A673 (cell line): ENCODE measurements at regions not wholly inside any gene's neighbourhood (a gene's known extent, or its start where the extent isn't known, plus 50 kb on each side); places are given as distances from the start of the nearest gene placed in this dataset.

ENCODE experiments used
- BruUV-seq: library from RNA; stranded (reverse); fragments of 400-500 nt; replicated peaks from 2 replicates; lab custom pipeline; 2021; lab: Mats Ljungman, UMichigan
- CTCF ChIA-PET: fragments of 300-600 bp; sonication (Branson Sonifier 250); formaldehyde crosslinking; loops from one replicate; lab custom pipeline; 2022; ENCODE audit warnings: antibody characterized with exemption; lab: Charles Lee
- POLR2A ChIA-PET: fragments of 300-600 bp; sonication (Branson Sonifier 250); formaldehyde crosslinking; loops from one replicate; lab custom pipeline; 2022; ENCODE audit warnings: antibody characterized with exemption; ENCODE audit not compliant: low non-redundant PET; lab: Charles Lee
- DNase-seq: peaks from one replicate; pipeline ENCODE4 v3.0.0-alpha.2; 2015; ENCODE audit warnings: low spot score
- H3K27ac ChIP-seq: fragments of 200-600 bp; sonication (generic); 2 replicates; pipeline ENCODE4 v1.5.1; 2016; ENCODE audit warnings: mixed run types, low read depth, mild to moderate bottlenecking, mixed read lengths, antibody characterized with exemption, low read length; ENCODE audit not compliant: poor library complexity, severe bottlenecking
- H3K27me3 ChIP-seq: fragments of 200-600 bp; sonication (generic); replicated peaks from 2 replicates; pipeline ENCODE4 v1.6.1; 2017; ENCODE audit warnings: mixed run types, low read depth, mild to moderate bottlenecking, mixed read lengths, antibody characterized with exemption, low read length; ENCODE audit not compliant: insufficient read depth, poor library complexity
- H3K36me3 ChIP-seq: fragments of 200-600 bp; sonication (generic); 2 replicates; pipeline ENCODE4 v1.6.1; 2016; ENCODE audit warnings: mixed run types, mild to moderate bottlenecking, mixed read lengths, antibody characterized with exemption, low read length; ENCODE audit not compliant: insufficient read depth, poor library complexity, severe bottlenecking
- H3K4me1 ChIP-seq: fragments of 200-600 bp; sonication (generic); 2 replicates; pipeline ENCODE4 v1.6.1; 2017; ENCODE audit warnings: mixed run types, mild to moderate bottlenecking, mixed read lengths, antibody characterized with exemption, low read length; ENCODE audit not compliant: insufficient read depth, poor library complexity, severe bottlenecking
- H3K4me3 ChIP-seq: fragments of 200-600 bp; sonication (generic); 2 replicates; pipeline ENCODE4 v1.5.1; 2016; ENCODE audit warnings: low read depth, mixed run types, mild to moderate bottlenecking, mixed read lengths, low read length; ENCODE audit not compliant: poor library complexity, severe bottlenecking
- H3K9me3 ChIP-seq: fragments of 200-600 bp; sonication (generic); 2 replicates; pipeline ENCODE4 v1.6.1; 2016; ENCODE audit warnings: mixed run types, low read depth, mild to moderate bottlenecking, mixed read lengths, antibody characterized with exemption, low read length; ENCODE audit not compliant: poor library complexity, severe bottlenecking
- CTCF ChIP-seq: fragments of 300-800, 200-600 bp; sonication (generic); conservative IDR thresholded peaks from 2 replicates; pipeline ENCODE4 v1.5.1; 2017; ENCODE audit warnings: low read depth, mild to moderate bottlenecking, antibody characterized with exemption, low read length, moderate library complexity, mixed read lengths
- EZH2 ChIP-seq: fragments of 200-600 bp; sonication (generic); IDR thresholded peaks from 2 replicates; pipeline ENCODE4 v1.6.1; 2017; ENCODE audit warnings: borderline replicate concordance, low read depth, mild to moderate bottlenecking, mixed read lengths, antibody characterized with exemption, low read length; ENCODE audit not compliant: poor library complexity, severe bottlenecking
- intact Hi-C: fragments of 100-400 bp; cut with micrococcal nuclease; formaldehyde crosslinking; loops from one replicate; pipeline ENCODE4 v1.10.0; 2022; ENCODE audit not compliant: unreplicated experiment

- Histone ChIP-seq H3K4me1 (peaks cover 9% of the 10 kb centered on the region), H3K27me3 (no peaks in the 10 kb centered on the region), H3K9me3 (no peaks in the 10 kb centered on the region), H3K36me3 (no peaks in the 10 kb centered on the region), H3K4me3 (no peak overlapping the region), H3K27ac (no peak overlapping the region)
- no TSS peak for BruUV-seq
- intact Hi-C loops = no loop called here
- TF ChIP-seq EZH2 (no peak), CTCF (no peak)
- DNase-seq = no peak
- POLR2A ChIA-PET = no interaction called here
- CTCF ChIA-PET = no interaction called here
Observed at GRCh38 chr1:30650038-30650967, 73.1 kb downstream of the MATN1 start.

GRCh38 chr1:30649321-30649991 lies 73.9 kb downstream of the MATN1 start:
- Histone ChIP-seq H3K4me1 (peaks cover 9% of the 10 kb centered on the region), H3K9me3 (no peaks in the 10 kb centered on the region), H3K4me3 (no peak overlapping the region), H3K27ac (no peak overlapping the region), H3K36me3 (no peaks in the 10 kb centered on the region), H3K27me3 (no peaks in the 10 kb centered on the region)
- ChIA-PET POLR2A (no interaction called here), CTCF (no interaction called here)
- TF ChIP-seq CTCF = no peak
- no peak for TF ChIP-seq EZH2
- no peak for DNase-seq
- intact Hi-C loops = no loop called here
- BruUV-seq = no TSS peak

- POLR2A ChIA-PET = no interaction called here
- BruUV-seq = no TSS peak
- H3K36me3 ChIP-seq = no peaks in the 10 kb centered on the region
- peak; percentile 34 for DNase-seq
- H3K27me3 ChIP-seq = peaks cover 9% of the 10 kb centered on the region
- TF ChIP-seq CTCF (no peak), EZH2 (no peak)
- H3K4me3 ChIP-seq = no peak overlapping the region
- CTCF ChIA-PET = no interaction called here
- no peak overlapping the region for H3K27ac ChIP-seq
- peaks cover 9% of the 10 kb centered on the region for H3K4me1 ChIP-seq
- intact Hi-C loops = no loop called here
- H3K9me3 ChIP-seq = no peaks in the 10 kb centered on the region
Observed at GRCh38 chr1:30648408-30649000, 74.9 kb downstream of the MATN1 start.
